GM18502 (cell line): ENCODE measurements at regions not wholly inside any gene's neighbourhood (a gene's known extent, or its start where the extent isn't known, plus 50 kb on each side); places are given as distances from the start of the nearest gene placed in this dataset.
"Not testable (repeated sequence)": the region's sequence is repeated elsewhere in the genome, so short reads cannot be mapped to it uniquely, and the experiment has no call there.

ENCODE experiments used
- ATAC-seq: cut with Tn5 transposase; IDR thresholded peaks from one replicate; pipeline ENCODE4 v1.9.1; 2021; ENCODE audit warnings: mild to moderate bottlenecking; ENCODE audit not compliant: unreplicated experiment, poor library complexity

GRCh38 chr20:26135325-26136110 lies 438.9 kb upstream of the ZNF337 start:
- ATAC-seq = no peak

GRCh38 chr20:26134606-26135005 lies 438.0 kb upstream of the ZNF337 start:
- ATAC-seq = no peak

GRCh38 chr20:26133794-26134193 lies 437.1 kb upstream of the ZNF337 start:
- ATAC-seq = not testable (repeated sequence)

GRCh38 chr20:26120920-26121319 lies 424.3 kb upstream of the ZNF337 start:
- ATAC-seq = not testable (repeated sequence)

GRCh38 chr20:26094498-26094897 lies 397.8 kb upstream of the ZNF337 start:
- not testable (repeated sequence) for ATAC-seq

- ATAC-seq = not testable (repeated sequence)
These were observed 395.3 kb upstream of the ZNF337 start for GRCh38 chr20:26091921-26092320.

- not testable (repeated sequence) for ATAC-seq
These were observed 389.5 kb upstream of the ZNF337 start for GRCh38 chr20:26086195-26086594.

- not testable (repeated sequence) for ATAC-seq
These were observed 377.3 kb upstream of the ZNF337 start for GRCh38 chr20:26073972-26074371.

- ATAC-seq = not testable (repeated sequence)
These were observed 362.7 kb upstream of the ZNF337 start for GRCh38 chr20:26059324-26059723.

- ATAC-seq = not testable (repeated sequence)
These were observed 361.8 kb upstream of the ZNF337 start for GRCh38 chr20:26058446-26058845.

- not testable (repeated sequence) for ATAC-seq
These were observed 360.6 kb upstream of the ZNF337 start for GRCh38 chr20:26057135-26057752.

GRCh38 chr20:26025792-26026191 lies 329.1 kb upstream of the ZNF337 start:
- ATAC-seq = not testable (repeated sequence)

- ATAC-seq = not testable (repeated sequence)
These were observed 314.3 kb upstream of the ZNF337 start for GRCh38 chr20:26010942-26011276.

- not testable (repeated sequence) for ATAC-seq
These were observed 313.7 kb upstream of the ZNF337 start for GRCh38 chr20:26010224-26010941.

GRCh38 chr20:26009402-26010223 lies 313.0 kb upstream of the ZNF337 start:
- peak; percentile 68 for ATAC-seq

- ATAC-seq = not testable (repeated sequence)
These were observed 311.4 kb upstream of the ZNF337 start for GRCh38 chr20:26008026-26008425.

GRCh38 chr20:26006164-26006563 lies 309.5 kb upstream of the ZNF337 start:
- not testable (repeated sequence) for ATAC-seq

- ATAC-seq = not testable (repeated sequence)
These were observed 307.3 kb upstream of the ZNF337 start for GRCh38 chr20:26003959-26004358.

- not testable (repeated sequence) for ATAC-seq
These were observed 300.9 kb upstream of the ZNF337 start for GRCh38 chr20:25997367-25998038.

GRCh38 chr20:25992146-25992545 lies 295.5 kb upstream of the ZNF337 start:
- ATAC-seq = no peak
